NCI-H2029 (cell line): ENCODE measurements at regions not wholly inside any gene's neighbourhood (a gene's known extent, or its start where the extent isn't known, plus 50 kb on each side); places are given as distances from the start of the nearest gene placed in this dataset.
"Not testable (repeated sequence)": the region's sequence is repeated elsewhere in the genome, so short reads cannot be mapped to it uniquely, and the experiment has no call there.

Source experiments
- DNase-seq: peaks from one replicate; lab custom pipeline; 2025; lab: John Stamatoyannopoulos, UW

DNA sequence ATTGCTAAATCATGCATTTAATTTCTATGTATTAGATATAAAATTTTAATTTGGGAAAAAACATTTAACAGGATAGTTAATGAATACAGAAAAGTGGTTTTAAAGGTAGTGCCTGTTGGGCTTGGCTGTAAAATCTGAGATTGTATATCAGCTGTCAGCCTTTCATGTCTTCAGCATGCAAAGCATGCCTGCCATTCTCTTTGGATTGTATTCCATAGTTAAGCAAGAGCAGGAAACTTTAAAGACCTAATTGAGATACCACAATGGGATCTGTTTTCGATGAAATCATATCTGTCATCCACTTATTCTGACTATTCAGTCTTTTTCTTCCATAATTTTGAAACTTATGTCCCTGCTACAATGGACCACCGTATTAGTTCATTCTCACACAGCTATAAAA, 451.0 kb upstream of the DDI1 start:
- DNase-seq, result no peak

DNA sequence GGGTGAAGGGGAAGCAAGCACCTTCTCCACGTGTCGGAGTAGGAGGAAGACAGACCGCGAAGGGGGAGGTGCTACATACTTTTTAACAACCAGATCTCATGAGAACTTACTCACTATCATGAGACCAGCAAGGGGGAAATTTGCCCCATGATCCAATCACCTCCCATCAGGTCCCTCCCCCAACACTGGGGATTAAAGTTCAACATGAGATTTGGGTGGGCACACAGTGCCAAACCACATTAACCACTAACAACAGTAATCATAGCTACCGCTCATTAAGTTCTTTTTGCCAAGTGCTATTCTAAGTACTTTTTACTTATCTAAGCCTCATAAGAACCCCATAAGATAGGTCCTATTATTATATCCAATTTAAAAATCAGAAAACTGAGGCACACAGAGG, 450.5 kb upstream of the DDI1 start:
- no peak for DNase-seq

DNA sequence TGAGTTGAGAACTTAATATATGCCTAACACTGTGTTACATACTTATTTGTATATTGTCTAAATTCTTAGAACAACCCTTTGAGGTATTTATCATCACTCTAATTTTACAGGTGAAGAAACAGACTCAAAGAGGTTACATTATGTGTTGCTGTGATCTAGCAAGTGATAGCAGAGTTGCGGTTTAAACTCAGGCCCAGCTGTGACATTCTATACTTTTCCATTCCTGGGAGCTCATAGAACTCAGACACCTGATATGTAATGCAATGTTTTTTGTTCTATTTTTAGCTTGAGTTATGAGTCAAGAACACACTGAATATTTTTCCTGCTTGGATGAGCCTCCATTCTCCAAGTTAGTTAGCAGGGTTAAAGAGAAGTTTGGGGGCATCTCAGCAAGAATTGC, 449.7 kb upstream of the DDI1 start:
- peak; percentile 3 for DNase-seq

DNA sequence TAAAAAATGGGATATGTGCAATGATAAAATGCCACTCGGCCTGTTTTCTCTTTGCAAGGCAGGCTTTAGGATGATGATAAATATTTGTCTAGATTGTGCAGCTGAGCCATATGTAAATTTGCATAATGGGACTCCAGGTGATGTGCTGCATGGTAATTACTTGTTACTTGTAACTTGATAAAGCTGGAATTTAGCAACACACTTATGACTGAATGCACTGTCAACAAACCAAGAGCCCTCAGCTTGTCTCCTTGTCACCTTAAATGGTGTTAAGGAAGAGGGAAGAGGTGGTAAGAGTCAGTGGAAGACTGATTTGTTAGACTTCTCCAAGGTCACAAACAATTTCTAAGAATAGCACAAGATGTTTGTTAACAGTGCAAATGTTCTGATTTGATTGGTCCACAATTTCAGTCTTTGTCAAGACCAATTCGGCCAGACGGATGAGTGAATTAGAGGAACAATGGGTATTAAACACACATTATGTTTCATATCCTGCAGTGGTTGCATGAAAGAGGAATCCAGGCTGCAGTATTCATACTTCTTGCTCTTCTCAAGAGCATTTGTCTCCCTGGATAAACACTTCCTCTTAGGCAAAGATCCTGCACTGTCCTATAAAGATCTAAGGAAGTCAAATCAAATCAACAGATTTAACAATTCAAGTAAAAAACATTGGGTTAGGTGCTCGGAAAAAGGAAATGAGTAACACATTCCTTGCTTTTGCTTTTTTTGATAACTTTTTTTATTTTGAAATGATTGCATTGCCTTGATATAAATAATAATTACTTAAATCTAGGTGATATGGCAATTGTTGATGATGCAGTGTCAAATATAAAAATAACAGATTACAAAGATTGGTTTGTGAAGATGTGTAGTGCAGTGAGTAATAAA, 448.3 kb upstream of the DDI1 start:
- peak; percentile 26 for DNase-seq

DNA sequence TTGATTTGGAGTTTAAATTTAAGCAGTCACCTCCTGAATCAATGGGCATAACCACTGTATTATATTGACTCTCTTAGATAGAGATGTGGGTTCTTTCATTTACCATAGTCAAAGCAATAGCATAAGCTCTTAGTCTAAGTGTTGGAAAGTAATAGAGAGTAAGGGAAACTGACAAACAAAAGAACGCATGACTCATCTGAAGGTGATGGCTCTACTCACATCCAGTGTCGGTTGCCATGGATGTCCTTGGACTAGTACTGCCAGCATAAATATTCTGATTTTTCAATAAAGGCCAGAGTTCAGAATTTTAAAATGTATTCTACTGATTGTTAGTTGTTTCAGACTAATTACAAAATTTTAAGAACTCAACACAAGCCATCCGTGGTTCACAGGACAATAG, 444.9 kb upstream of the DDI1 start:
- DNase-seq, result no peak

DNA sequence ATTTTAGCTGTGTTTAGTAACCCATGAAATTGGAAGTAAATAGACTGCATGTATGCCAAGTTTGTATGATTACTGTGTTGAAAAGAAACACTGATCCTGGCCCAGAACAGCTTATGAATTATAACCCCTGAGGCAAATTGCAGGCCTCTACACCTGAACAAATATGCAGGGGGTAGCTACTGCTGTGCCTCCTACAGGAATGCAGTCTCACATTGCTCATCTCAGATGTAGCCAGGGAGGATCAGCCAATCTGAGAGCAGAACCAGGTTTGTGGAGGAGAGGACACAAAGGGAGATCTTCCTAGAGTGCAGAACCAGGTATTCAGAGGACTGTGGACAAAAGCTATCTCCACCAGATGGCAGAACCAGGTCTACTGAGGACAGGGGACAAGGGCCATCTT, 442.2 kb upstream of the DDI1 start:
- no peak for DNase-seq

DNA sequence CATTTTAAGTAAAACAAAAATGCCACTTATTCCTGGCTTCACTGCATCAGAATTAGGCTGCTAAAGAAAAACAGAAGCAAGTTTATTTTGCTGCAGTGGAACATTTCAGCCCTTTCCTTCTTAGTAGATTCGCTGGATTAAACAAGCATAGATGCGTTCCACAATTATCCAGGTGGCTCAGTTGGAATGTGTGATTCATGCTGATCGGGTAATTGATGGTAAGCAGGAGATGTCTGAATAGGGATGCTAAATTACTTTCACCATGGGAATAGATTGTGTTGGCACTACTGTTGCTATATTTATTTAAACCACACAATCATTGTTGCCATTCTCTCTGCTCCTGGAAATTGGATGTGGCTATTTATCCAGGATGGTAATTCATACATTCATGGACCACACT, 440.1 kb upstream of the DDI1 start:
- no peak for DNase-seq

DNA sequence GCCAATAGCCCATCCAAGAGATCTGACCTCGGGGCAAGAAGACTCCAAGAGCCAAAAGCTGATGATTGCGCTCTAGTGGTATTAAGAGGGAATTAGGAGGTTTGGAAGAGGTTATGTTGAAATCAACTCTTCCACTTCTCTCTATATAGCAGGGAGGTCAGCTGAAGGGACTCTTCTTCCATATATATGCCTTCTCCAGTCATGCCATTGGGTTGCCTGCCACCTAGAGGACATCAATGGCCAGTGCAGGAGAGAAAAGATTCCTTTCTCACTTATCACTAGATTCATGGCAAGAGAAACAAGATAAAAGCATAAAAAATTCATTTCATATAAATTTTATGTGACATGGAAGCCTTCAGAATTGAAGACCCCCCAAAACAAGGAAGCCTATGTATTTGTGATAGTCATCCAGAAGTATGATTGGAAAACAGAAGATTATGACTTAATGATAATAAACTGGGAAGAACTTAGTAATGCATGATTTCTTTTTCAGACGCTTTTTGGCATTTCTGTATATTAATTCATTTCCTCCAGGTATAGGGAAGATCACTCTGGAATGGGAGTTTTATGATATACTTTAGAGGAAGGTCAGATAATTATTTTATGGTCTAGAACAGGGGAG, 435.1 kb upstream of the DDI1 start:
- DNase-seq, result peak; percentile 2

DNA sequence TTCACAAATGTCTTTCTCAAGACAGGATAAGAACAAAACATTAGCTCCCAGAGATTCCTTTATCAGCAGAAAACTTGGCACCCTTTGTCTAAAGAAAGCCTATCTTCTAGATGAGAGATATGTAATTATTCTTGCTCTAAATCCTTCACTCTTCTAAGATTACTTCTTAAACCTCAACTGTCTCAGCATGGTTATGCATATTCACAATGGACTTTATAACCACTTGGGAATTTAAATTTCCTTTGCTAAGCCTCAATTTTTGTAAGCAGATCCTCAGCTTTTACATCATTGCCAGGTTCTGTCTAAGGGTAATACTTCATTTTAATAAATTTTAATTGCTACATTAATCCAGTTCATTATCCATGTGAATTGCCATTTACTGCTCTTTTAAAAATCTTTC, 433.6 kb upstream of the DDI1 start:
- no peak for DNase-seq

DNA sequence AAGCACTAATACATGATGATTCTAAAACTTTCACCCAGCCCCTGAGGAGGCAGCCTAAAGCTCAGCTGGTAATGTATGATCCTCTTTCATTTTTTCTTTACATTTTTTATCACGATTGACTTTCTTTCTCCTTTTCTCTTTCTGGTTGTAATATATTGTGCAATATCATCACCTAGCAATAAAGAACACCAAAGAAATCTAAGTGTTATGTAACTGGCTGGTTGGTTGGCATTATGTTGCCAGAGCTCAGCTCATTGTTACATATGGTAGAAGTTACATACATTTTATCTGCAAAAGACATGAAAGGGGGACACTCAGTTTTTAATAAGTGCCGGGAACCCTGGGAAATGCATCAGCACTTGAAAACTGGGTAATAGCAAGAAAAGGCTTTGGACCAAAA, 432.1 kb upstream of the DDI1 start:
- DNase-seq, result no peak

DNA sequence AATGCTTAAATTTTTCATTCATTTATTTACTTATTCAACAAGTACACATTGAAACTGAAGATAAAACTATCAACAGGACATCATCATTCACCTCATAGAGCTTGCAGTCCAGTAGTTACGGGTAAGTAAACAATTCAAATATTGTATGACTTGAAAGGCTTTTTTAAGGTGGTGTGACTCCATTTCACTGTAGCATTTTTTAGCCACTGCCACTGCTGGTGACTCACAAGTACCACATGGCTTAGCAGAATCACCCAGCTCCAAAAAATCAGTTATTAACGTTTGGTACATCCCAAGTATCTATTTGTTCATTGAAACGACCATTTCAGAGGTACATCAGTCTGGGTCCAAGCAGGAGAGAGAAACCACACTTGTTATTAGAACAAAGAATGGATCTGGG, 427.9 kb upstream of the DDI1 start:
- no peak for DNase-seq

DNA sequence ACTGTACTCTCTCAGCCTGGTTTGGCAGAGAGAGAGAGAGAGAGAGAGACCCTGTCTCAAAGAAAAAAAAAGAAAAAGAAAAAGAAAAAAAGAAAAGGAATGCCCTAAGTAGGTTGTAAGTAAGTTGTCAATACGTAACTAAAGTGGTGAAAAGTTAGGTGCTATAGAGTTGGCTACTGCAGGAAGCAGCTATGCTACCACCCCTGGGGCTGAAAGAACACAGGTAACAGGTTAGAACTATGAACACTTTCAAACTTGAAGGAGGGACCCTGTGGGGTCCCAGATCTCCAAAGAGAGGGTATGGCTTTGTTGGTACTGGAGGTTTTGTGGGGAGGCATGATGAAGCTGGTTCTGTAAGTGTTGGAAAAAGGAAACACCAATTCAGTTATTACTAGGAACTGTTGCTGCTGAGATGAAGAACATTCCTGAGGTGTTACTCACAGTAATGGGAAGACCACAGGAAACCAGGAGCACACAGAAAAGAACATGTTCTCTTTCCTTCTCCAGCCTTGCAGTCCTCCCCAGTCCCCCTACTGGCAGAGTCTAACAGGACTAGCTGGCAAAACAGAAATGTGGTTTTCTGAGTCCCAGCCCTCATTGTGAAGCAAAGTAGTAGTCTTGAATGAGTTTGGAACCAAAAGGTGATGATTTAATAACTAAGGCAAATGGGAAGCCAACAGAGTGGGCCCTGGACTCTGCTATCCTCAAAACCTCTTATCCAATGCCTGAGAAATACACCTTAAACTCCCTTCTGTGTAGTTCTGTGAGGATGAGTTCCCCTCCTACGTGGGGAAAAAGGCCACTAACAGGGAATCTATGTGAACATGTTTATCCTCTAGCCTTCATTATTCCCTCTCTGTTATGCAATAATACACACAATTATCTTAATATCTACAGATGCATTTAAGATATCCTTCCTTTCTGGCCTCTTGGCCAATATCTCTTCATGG, 427.0 kb upstream of the DDI1 start:
- DNase-seq, result no peak

DNA sequence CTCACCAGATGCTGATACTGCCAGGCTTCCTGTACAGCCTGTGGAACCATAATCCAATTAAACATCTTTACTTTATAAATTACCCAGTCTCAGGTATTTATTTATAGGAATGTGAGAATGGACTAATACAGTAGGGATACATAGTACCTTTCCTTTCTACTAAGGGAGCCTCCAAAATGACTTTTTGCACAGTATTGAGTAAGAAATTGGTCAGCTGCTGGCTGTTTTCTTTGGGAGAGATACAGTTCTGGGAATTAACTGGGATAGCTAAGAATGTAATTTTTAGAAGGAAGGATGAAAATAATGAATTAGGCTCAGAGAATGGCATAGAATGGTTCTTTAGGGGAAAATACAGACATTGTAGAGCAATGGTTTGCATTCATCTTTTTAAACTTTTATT, 426.0 kb upstream of the DDI1 start:
- DNase-seq, result no peak

DNA sequence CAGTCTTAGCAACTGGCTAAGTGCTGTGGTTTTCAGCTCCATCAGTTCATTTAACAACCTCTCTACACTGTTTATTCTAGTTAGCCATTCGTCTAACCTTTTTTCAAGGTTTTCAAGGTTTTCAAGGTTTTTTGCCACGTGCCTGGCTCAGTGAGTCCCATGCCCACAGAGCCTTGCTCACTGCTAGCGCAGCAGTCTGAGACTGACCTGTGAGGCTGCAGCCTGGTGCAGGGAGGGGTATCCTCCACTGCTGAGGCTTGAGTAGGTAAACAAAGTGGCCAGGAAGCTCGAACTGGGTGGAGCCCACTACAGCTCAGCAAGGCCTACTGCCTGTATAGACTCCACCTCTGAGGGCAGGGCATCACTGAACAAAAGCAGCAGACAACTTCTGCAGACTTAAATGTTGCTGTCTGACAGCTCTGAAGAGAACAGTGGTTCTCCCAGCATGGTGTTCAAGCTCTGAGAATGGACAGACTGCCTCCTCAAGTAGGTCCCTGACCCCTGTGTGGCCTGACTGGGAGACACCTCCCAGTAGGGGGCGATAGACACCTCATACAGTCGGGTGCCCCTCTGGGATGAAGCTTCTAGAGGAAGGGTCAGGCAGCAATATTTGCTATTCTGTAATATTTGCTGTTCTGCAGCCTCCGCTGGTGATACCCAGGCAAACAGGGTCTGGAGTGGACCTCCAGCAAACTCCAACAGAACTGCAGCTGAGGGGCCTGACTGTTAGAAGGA, 424.7 kb upstream of the DDI1 start:
- not testable (repeated sequence) for DNase-seq

DNA sequence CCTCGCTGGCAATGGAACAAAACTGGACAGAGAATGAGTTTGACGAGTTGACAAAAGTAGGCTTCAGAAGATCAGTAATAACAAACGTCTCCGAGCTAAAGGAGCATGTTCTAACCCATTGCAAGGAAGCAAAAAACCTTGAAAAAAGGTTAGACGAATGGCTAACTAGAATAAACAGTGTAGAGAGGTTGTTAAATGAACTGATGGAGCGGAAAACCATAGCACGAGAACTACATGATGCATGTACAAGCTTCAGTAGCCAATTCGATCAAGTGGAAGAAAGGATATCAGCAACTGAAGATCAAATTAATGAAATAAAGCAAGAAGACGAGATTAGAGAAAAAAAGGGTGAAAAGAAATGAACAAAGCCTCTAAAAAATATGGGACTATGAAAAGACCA, 424.0 kb upstream of the DDI1 start:
- not testable (repeated sequence) for DNase-seq

DNA sequence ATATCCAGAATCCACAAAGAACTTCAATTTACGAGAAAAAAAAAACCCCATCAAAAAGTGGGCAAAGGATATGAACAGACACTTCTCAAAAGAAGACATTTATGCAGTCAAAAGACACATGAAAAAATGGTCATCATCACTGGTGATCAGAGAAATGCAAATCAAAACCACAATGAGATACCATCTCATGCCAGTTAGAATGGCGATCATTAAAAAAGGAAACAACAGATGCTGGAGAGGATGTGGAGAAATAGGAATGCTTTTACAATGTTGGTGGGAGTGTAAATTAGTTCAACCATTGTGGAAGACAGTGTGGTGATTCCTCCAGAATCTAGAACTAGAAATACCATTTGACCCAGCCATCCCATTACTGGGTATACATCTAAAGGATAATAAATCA, 419.9 kb upstream of the DDI1 start:
- DNase-seq, result not testable (repeated sequence)

DNA sequence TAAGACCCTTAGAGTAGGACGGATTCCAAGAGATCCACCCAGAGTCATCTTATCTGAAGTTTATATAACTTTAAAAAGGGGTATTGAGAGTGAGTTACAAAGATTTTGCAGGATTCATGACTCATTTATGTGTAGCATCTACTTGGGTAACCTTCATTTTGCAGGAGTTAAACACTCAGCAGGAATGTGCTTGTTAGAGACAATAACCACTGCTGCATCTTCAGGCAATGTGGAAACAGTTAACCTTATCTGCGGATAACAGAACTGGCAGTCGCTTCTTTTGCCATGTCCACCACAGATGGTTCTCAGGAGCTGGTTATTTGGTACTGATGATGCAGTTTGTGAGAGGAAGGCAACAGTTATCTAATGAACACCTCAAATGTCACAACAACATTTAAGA, 417.9 kb upstream of the DDI1 start:
- DNase-seq, result no peak

DNA sequence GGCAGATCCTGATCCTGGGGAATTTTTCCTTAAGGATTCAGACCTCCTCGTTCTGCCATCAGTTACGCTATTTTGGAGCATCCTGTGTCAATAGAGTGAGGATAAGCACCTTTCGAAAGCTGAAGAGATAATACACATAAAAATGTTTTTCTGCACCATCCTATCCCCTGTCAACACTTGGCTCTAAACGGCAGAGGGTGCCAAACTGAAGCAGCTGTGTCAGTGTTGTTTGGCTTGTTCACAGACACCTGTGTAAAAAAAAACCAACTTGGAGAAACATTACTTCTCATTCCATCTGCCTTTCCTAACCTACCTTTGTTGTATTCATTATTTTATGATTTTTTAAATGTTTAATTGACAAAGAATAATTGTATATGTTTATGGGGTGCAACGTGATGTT, 417.0 kb upstream of the DDI1 start:
- DNase-seq, result no peak

DNA sequence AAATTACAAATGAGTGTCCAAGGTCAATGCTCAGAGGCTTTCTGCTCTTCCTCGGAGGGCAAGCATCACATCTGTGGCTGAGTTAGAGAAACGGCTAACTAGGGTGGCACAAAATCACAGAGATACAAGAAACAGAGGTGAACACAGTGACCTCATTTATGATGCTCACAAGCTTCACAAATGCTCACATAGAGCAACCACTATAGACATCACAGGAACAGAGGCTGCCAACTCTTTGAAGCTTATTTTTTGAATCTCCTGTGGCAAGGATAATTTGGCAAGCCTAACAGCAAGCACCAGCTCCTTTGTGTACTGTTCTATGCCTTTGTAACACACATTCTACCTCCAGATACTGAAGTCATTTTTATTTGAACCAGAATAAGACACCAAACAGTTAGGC, 416.5 kb upstream of the DDI1 start:
- no peak for DNase-seq

DNA sequence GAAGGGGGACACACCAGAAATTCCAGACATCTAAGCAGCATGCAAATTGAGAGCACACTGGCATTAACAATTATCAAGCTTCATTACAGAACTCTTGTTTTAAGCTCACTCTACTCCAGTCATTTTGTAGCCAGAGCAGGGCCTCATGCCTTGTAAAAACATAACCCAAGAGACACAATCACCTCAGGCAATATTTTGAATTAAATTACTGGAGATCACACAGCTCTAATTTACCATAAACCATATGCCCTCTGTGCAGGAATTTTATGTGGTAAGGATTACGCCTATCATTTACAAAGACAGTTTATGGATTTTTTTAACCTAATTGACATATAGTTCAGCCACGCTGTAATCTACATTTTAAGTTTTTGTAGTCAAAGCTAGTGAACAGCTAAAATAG, 414.1 kb upstream of the DDI1 start:
- DNase-seq, result no peak

DNA sequence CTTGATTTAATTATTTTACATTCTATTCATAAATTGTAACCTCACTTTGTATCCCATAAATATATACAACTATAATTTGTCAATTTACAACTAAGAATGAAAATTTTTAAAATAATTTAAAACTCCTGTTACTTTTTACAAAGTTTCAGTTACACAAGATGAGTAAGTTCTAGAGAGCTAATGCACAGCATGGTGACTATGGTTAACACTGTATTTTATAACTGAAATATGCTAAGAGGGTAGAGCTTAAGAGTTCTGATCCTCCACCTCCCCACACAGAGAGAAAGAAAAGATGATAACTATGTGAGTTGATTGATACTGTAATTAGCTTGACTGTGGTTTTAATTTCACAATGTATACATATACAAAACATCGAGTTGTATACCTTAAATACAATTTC, 412.5 kb upstream of the DDI1 start:
- DNase-seq, result no peak
